SK-N-SH (cell line): ENCODE measurements at regions not wholly inside any gene's neighbourhood (a gene's known extent, or its start where the extent isn't known, plus 50 kb on each side); places are given as distances from the start of the nearest gene placed in this dataset.

Source experiments
- CTCF ChIA-PET: fragments of 300-600, 350-600 bp; formaldehyde crosslinking; extraction: SDS; loops from one replicate; lab custom pipeline; 2021; lab: Yijun Ruan, JAX
- POLR2A ChIA-PET: fragments of 350-600 bp; sonication (Branson Sonifier 250); formaldehyde crosslinking; extraction: SDS; loops from one replicate; lab custom pipeline; 2020; ENCODE audit warnings: antibody characterized with exemption, inconsistent platforms; lab: Yijun Ruan, JAX
- DNase-seq: peaks from one replicate; pipeline ENCODE4 v3.0.0; 2012
- H2AFZ ChIP-seq: fragments of 200-600 bp; sonication (generic); 2 replicates; pipeline ENCODE4 v1.8.1; 2016; ENCODE audit warnings: antibody characterized with exemption, mild to moderate bottlenecking, low read depth
- H3F3A ChIP-seq: fragments of 200-600 bp; sonication (generic); replicated peaks from 2 replicates; pipeline ENCODE3; 2016; ENCODE audit warnings: antibody characterized with exemption, mild to moderate bottlenecking; ENCODE audit not compliant: insufficient read depth
- H3K27ac ChIP-seq, 2 experiments: fragments of 200-500 bp in 1 of 2; fragments of 200-600 bp in 1 of 2; sonication (Bioruptor generic) in 1 of 2; sonication (generic), shearing (Covaris generic) in 1 of 2; 2 replicates each; pipeline versions ENCODE4 v1.5.1 to v1.6.1; 2014 to 2016; ENCODE audit warnings: low read depth in 2 of 2, inconsistent platforms in 1 of 2, low read length in 1 of 2, mild to moderate bottlenecking in 1 of 2, mixed read lengths in 1 of 2
- H3K27me3 ChIP-seq: fragments of 200-600 bp; sonication (generic), shearing (Covaris generic); 2 replicates; pipeline ENCODE4 v1.6.1; 2016; ENCODE audit warnings: mixed run types; ENCODE audit not compliant: insufficient read depth
- H3K36me3 ChIP-seq, 2 experiments: fragments of 200-500 bp in 1 of 2; fragments of 200-600 bp in 1 of 2; sonication (Bioruptor generic) in 1 of 2; sonication (generic) in 1 of 2; replicated peaks in 1 of 2; 2 replicates each; pipeline versions ENCODE3 to v1.5.1; 2014 to 2016; ENCODE audit warnings: low read length in 1 of 2, mild to moderate bottlenecking in 1 of 2; ENCODE audit not compliant: insufficient read depth in 2 of 2, control insufficient read depth in 1 of 2
- H3K4me1 ChIP-seq, 2 experiments: fragments of 200-500 bp in 1 of 2; fragments of 200-600 bp in 1 of 2; sonication (Bioruptor generic) in 1 of 2; sonication (generic), shearing (Covaris generic) in 1 of 2; 2 replicates each; pipeline versions ENCODE4 v1.5.1 to v1.6.1; 2014 to 2016; ENCODE audit warnings: low read depth in 1 of 2, low read length in 1 of 2, mixed run types in 1 of 2; ENCODE audit not compliant: insufficient read depth in 2 of 2, control insufficient read depth in 1 of 2
- H3K4me2 ChIP-seq: fragments of 200-600 bp; sonication (generic), shearing (Covaris generic); 2 replicates; pipeline ENCODE4 v1.6.1; 2017; ENCODE audit warnings: mixed run types
- H3K4me3 ChIP-seq, 2 experiments: fragments of 200-500 bp in 1 of 2; fragments of 200-600 bp in 1 of 2; sonication (Bioruptor generic) in 1 of 2; sonication (generic), shearing (Covaris generic) in 1 of 2; 2 replicates each; pipeline versions ENCODE4 v1.5.1 to v1.8.1; 2014 to 2016; ENCODE audit warnings: low read depth in 2 of 2, inconsistent platforms in 1 of 2, low read length in 1 of 2, mild to moderate bottlenecking in 1 of 2, mixed read lengths in 1 of 2, moderate library complexity in 1 of 2
- H3K79me2 ChIP-seq: fragments of 200-600 bp; sonication (generic); 2 replicates; pipeline ENCODE4 v1.8.1; 2017; ENCODE audit warnings: mild to moderate bottlenecking; ENCODE audit not compliant: insufficient read depth
- H3K9ac ChIP-seq: fragments of 200-600 bp; sonication (generic); 2 replicates; pipeline ENCODE4 v1.6.1; 2017; ENCODE audit warnings: mixed run types
- H3K9me2 ChIP-seq: fragments of 200-600 bp; sonication (generic); 2 replicates; pipeline ENCODE4 v1.6.1; 2017; ENCODE audit warnings: mixed run types
- H3K9me3 ChIP-seq: fragments of 200-600 bp; sonication (generic); 2 replicates; pipeline ENCODE4 v1.6.1; 2017; ENCODE audit warnings: mixed run types, mild to moderate bottlenecking, moderate library complexity
- H4K20me1 ChIP-seq: fragments of 200-600 bp; sonication (generic); 2 replicates; pipeline ENCODE4 v1.6.1; 2017; ENCODE audit warnings: mild to moderate bottlenecking, mixed run types; ENCODE audit not compliant: insufficient read depth
- EP300 ChIP-seq, 2 experiments: IDR thresholded peaks; 2 replicates each; pipeline versions ENCODE4 v1.4.0 to v1.6.1; 2012; ENCODE audit warnings: borderline replicate concordance in 1 of 2, low read depth in 1 of 2, low read length in 1 of 2
- FOSL2 ChIP-seq: IDR thresholded peaks from 2 replicates; pipeline ENCODE4 v1.4.0; 2012; ENCODE audit warnings: low read depth, mild to moderate bottlenecking, moderate library complexity, borderline replicate concordance
- GABPA ChIP-seq: IDR thresholded peaks from 2 replicates; pipeline ENCODE4 v1.4.0; 2012; ENCODE audit warnings: low read depth, mild to moderate bottlenecking
- JUND ChIP-seq: IDR thresholded peaks from 2 replicates; pipeline ENCODE4 v1.4.0; 2012
- MEF2A ChIP-seq: IDR thresholded peaks from 2 replicates; pipeline ENCODE4 v1.4.0; 2012; ENCODE audit warnings: low read depth, borderline replicate concordance
- MXI1 ChIP-seq: IDR thresholded peaks from 2 replicates; pipeline ENCODE4 v1.6.1; 2012; ENCODE audit warnings: mild to moderate bottlenecking, low read depth, low read length, improper control_type of control experiment
- RAD21 ChIP-seq: IDR thresholded peaks from 2 replicates; pipeline ENCODE4 v1.6.1; 2012; ENCODE audit warnings: mild to moderate bottlenecking, low read length
- SMC3 ChIP-seq: IDR thresholded peaks from 2 replicates; pipeline ENCODE4 v1.6.1; 2012; ENCODE audit warnings: low read depth, low read length, improper control_type of control experiment
- TAF1 ChIP-seq: IDR thresholded peaks from 2 replicates; pipeline ENCODE4 v1.6.1; 2012; ENCODE audit warnings: low read depth, mild to moderate bottlenecking, low read length, moderate library complexity, borderline replicate concordance
- WGBS: methylation state at CpG from one replicate; pipeline ENCODE4 v1.1.6; 2017; ENCODE audit warnings: low lambda C conversion rate; 5-methylcytosine and 5-hydroxymethylcytosine counted together
- TF ChIP-seq, protein P1 (sequence below): IDR thresholded peaks from 2 replicates; pipeline ENCODE4 v1.6.1; 2012; ENCODE audit warnings: mild to moderate bottlenecking, low read depth, low read length, moderate library complexity
- TF ChIP-seq, protein P2 (sequence below): fragments of 150-350 bp; IDR thresholded peaks from 2 replicates; pipeline ENCODE4 v1.6.1; 2016; ENCODE audit warnings: mild to moderate bottlenecking, low read depth, low read length

DNA sequence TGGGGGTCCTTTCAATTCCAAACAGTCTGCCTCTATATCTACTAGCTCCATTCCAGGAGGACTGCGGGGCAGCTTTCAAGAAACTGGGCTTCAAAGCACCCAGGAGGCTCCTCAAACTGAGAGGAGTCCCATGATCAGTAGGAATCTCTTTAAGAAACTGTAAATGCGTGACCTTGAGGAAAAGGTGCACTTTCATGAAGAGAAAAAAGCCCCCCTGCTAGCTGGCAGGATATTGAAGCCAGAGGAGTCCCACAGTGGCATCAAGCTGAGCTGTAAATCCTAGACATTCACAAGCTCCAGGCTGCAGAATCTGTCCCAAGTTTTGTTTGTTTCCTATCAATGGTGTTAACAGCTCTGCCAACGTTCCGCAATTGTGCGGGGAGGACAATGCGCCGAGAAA lies 790.1 kb downstream of the SLC4A3 start:
- Histone ChIP-seq H3K4me2 (no peak overlapping the region), H3F3A (no peaks in the 10 kb centered on the region), H2AFZ (no peak overlapping the region), H3K4me3 (no peak overlapping the region), H3K36me3 (no peaks in the 10 kb centered on the region), H3K27ac (no peak overlapping the region), H3K9ac (no peak overlapping the region), H3K4me1 (no peaks in the 10 kb centered on the region; a peak in 1 of 4 replicates), H3K27me3 (no peaks in the 10 kb centered on the region), H3K79me2 (no peaks in the 10 kb centered on the region), H4K20me1 (no peaks in the 10 kb centered on the region), H3K9me2 (no peaks in the 10 kb centered on the region), H3K9me3 (no peaks in the 10 kb centered on the region)
- TF ChIP-seq EP300 (IDR thresholded peaks at IDR 0.05; ENCODE audit: borderline replicate concordance in 1 of 2, low read depth in 1 of 2, low read length in 1 of 2) (no peak), TAF1 (no peak), FOSL2 (no peak), GABPA (no peak), SMC3 (no peak), MEF2A (no peak)
- DNase-seq: no peak
- CTCF ChIA-PET: no interaction called here
- POLR2A ChIA-PET: no interaction called here
- WGBS: 61% methylated on average over 7 of the region's 7 CpGs

DNA sequence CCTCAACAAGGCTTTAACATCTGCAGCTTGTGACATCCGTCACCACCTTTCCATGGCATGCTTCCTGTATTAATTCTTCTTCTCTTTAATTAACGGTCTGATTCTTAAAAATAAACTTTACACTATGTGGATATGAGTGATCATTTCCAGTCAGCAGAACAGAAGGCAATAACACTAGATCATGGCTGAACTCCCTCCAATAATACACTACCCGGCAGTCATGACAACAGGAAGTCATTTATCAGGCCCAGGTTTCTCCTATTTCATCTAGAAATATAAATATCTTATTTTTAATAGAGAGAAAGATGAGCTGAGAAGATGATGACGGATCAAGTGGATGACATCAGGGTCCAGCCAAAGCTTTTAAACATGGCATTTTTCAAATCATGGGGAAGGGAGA lies 792.2 kb downstream of the SLC4A3 start:
- Histone ChIP-seq H2AFZ (peak overlapping the region; percentile 47; the same call in 1 of the 2 replicates), H3K27me3 (no peaks in the 10 kb centered on the region), H3K9me3 (no peaks in the 10 kb centered on the region), H3K9me2 (no peaks in the 10 kb centered on the region), H3K4me3 (no peak overlapping the region), H4K20me1 (no peaks in the 10 kb centered on the region), H3K4me1 (no peaks in the 10 kb centered on the region; a peak in 1 of 4 replicates), H3K27ac (no peak overlapping the region), H3K36me3 (no peaks in the 10 kb centered on the region), H3K79me2 (no peaks in the 10 kb centered on the region)
- no peak for DNase-seq
- CTCF ChIA-PET: no interaction called here
- 11% methylated on average over 4 of the region's 4 CpGs for WGBS
- POLR2A ChIA-PET: no interaction called here
- no peak for TF ChIP-seq EP300 (IDR thresholded peaks at IDR 0.05; ENCODE audit: borderline replicate concordance in 1 of 2, low read depth in 1 of 2, low read length in 1 of 2)
- TF ChIP-seq, protein P1, sequence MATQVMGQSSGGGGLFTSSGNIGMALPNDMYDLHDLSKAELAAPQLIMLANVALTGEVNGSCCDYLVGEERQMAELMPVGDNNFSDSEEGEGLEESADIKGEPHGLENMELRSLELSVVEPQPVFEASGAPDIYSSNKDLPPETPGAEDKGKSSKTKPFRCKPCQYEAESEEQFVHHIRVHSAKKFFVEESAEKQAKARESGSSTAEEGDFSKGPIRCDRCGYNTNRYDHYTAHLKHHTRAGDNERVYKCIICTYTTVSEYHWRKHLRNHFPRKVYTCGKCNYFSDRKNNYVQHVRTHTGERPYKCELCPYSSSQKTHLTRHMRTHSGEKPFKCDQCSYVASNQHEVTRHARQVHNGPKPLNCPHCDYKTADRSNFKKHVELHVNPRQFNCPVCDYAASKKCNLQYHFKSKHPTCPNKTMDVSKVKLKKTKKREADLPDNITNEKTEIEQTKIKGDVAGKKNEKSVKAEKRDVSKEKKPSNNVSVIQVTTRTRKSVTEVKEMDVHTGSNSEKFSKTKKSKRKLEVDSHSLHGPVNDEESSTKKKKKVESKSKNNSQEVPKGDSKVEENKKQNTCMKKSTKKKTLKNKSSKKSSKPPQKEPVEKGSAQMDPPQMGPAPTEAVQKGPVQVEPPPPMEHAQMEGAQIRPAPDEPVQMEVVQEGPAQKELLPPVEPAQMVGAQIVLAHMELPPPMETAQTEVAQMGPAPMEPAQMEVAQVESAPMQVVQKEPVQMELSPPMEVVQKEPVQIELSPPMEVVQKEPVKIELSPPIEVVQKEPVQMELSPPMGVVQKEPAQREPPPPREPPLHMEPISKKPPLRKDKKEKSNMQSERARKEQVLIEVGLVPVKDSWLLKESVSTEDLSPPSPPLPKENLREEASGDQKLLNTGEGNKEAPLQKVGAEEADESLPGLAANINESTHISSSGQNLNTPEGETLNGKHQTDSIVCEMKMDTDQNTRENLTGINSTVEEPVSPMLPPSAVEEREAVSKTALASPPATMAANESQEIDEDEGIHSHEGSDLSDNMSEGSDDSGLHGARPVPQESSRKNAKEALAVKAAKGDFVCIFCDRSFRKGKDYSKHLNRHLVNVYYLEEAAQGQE: no peak
- TF ChIP-seq MXI1: no peak
- no peak for TF ChIP-seq RAD21
- no peak for TF ChIP-seq JUND
- TF ChIP-seq, protein P2, sequence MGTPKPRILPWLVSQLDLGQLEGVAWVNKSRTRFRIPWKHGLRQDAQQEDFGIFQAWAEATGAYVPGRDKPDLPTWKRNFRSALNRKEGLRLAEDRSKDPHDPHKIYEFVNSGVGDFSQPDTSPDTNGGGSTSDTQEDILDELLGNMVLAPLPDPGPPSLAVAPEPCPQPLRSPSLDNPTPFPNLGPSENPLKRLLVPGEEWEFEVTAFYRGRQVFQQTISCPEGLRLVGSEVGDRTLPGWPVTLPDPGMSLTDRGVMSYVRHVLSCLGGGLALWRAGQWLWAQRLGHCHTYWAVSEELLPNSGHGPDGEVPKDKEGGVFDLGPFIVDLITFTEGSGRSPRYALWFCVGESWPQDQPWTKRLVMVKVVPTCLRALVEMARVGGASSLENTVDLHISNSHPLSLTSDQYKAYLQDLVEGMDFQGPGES: no peak
- TF ChIP-seq, all 33 proteins: peak for 0
- Histone ChIP-seq H3K9ac (no peak overlapping the region), H3K4me2 (no peak overlapping the region), H3F3A (no peaks in the 10 kb centered on the region)
